CD4-positive, alpha-beta T cell treated with Interleukin-4 for 1 hour (primary cell): ENCODE measurements at regions not wholly inside any gene's neighbourhood (a gene's known extent, or its start where the extent isn't known, plus 50 kb on each side); places are given as distances from the start of the nearest gene placed in this dataset.

Source experiments
- DNase-seq, 2 donors: peaks; one replicate each; pipeline ENCODE4 v3.0.0-alpha.2; 2020 to 2022

DNA sequence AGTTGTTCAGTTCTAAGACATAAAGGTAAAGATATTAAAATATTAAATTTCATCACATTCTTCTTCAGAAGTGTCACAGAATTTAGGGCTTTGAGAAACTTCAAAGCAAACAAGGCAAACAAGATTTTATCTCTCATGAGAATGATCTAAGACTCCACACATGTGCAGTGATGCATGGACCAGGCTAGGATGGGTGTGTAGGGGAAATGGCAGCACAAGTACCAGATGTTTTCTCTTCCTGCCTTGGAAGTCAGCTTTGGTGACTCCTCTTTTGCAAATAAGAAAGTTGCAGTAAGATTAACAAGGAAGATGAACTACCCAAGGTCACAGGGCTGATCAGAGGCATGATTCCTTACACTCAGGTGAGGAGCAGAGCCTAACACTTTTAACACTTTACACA lies 163.8 kb upstream of the LMNTD1 start:
- no peak for DNase-seq

DNA sequence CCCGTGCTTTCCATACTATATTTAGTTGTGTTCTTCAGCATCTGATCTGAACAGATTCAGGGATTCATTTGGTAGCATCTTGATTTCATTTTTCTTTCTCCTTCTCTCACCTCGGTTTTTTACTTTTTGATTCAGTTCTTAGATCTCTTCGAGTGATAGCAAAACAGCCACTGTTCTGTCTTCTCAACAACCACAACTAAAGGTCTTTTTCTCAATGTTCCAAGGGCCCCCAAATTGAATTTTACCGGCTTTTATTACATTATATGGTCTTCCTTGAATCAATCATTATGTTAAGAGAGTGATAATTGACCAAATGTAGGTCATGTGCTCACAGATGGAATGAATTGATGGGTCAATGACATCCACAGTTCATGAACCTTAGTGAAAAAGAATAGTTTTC lies 164.5 kb upstream of the LMNTD1 start:
- DNase-seq = no peak

DNA sequence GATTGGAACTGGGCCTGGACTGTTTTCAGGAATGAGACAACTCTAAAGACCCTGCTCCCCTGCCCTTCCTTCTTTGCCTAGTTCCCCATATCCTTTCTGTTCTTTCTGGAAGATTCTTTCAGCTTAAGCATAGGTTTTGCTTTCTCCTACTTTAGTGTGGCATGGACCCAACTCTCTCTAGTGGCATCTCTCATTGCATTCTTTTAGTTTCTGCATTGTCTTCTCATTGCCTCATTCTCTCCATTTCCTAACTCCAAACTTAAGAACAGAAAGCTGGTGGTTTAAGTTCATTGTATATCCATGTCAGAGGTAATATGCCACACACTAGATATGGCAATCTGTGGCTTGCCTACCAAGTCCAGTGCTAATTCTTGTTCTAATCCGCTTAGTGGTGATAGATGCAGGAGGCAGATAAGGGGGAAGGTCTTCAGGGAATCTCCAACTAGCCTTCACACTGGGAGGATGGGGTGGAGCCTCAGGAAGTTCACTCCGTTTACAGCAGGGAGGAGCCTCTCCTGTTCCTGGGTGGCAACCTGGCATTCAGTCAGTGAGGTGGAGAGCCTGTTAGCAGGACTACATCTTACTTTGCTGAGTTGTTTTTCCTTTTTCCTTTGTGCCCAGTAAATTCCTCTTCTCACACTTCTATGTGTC lies 165.1 kb upstream of the LMNTD1 start:
- no peak for DNase-seq

- DNase-seq = no peak
These were observed 166.4 kb upstream of the LMNTD1 start for GRCh38 chr12:25719505-25719904.

DNA sequence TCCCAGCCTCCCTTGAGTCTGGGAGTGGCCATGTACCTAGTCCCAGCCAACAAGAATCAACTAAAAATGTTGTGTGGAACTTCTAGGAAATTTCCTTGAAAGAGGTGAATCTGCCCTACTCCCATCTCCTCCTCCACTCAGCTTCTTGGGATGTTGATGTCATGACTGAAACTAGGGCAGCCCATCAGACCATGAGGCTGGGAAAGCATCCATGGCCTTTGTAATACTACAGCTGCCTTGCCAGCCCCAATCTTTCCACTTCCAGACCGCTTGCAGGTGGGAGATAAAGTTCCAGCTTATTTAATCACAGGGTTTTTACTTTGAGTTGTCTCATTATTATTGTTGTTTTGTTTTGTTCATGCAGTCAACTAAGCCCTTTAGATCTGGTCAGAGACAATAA lies 170.3 kb upstream of the LMNTD1 start:
- DNase-seq = no peak

DNA sequence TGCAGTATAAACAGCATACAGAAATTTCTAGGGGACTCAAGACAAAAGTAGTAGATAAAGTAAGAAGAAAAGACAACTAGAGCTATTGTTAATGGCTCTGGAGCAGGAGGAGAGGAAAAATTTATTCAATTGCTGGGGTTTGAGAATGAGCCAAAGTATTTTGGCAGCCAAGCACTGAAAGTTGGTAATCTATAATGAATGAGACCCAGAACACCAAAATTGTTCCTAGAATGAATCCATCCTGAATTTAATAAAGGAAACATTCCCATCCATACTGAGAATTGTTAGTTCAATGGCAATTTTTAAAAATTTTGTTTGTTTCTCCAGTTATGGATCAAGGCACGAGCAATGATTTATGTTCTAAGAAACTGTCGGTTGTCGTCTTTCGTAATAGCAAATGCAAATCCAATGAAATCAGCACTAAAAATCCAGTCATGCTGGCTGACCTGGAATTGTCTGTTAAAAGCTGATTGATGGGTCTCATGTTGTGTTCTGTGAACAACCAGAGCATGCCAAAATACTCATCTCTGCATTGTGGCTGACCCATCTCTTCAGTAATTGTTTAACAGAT lies 170.9 kb upstream of the LMNTD1 start:
- no peak for DNase-seq

DNA sequence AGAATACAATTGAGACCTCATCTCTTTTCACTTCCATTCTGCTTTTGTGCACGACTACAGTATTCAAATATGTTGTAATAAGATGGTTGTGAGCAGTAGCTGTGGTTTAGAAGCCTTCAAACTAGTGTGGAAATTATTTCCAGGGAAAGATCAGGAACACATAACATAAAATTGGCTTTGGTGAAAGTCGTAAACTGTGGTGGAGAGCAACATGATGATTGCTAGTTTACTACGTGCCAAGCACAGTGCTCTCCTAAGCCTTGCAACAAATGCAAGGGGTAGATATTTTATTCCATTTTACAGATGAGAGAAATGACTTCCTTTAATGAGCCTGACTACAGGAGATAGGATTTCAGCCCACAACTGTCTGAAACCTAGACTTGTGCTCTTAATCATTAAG lies 172.4 kb upstream of the LMNTD1 start:
- DNase-seq = no peak

GRCh38 chr12:25725931-25726330 lies 172.8 kb upstream of the LMNTD1 start:
- DNase-seq = no peak

DNA sequence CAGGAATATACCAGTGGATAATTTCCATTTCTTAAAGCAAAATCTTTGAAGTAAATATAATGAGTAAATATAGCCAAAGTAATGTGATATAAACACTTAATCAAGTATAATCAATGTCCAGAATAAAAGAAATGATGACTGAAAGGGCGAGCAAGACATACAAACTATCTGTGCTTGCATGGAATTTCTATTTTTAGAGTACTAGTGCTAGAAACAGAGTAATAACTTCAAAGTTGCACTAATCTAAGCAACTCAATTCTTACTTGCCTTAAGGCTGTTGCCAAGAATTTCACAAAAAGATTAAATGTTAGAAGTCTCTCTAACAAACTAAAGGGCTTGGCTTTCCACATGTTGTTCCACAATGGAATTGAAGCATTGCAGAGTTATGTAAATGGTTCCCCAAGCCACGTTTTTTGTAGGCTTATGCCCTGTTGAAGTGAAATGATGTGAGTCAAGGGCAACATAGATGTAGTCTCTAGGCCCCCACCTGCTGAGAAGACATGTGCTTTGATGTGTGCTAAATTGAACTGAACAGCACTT lies 175.0 kb upstream of the LMNTD1 start:
- DNase-seq = no peak

DNA sequence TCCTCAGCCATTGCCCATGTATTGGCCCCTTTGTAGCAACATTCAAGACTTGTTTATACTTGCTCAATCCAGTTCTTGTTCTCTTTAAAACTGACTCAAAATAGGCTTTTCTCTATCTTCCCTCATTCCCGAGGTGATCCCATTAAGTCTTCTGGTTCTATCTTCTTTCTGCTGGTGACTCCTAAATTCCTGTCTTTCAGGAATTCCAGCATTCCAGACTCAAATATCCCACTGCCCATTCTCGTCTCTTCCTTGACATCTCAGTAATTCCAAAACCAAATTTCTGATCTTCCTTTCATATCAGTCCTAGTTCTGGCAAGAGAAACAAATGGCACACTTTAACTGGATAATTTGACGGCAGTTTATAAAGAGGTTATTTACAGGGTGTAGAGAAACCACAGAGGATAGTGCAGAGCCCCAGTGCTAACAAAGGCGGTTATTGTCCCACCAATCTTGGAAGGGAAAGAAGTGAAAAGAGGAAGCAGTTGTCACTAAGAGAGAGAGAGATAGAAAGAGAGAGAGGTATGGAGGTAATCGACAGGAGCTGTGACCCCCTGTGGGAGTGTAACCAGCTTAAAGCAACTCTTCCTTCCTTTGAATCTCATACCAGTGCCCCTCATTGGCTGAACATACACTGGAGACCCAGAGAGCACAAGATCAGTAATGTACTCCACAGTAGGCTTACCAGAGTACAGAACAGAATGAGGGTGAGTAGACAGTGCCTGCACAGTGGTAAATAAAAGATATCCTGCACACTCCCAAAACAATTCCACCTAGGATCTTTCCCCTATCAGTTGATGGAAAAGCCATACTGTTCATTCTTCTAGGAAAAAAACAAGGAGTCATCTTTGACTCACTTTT lies 177.6 kb upstream of the LMNTD1 start:
- DNase-seq = no peak

- DNase-seq = no peak
These were observed 180.5 kb upstream of the LMNTD1 start for GRCh38 chr12:25733541-25733940.

DNA sequence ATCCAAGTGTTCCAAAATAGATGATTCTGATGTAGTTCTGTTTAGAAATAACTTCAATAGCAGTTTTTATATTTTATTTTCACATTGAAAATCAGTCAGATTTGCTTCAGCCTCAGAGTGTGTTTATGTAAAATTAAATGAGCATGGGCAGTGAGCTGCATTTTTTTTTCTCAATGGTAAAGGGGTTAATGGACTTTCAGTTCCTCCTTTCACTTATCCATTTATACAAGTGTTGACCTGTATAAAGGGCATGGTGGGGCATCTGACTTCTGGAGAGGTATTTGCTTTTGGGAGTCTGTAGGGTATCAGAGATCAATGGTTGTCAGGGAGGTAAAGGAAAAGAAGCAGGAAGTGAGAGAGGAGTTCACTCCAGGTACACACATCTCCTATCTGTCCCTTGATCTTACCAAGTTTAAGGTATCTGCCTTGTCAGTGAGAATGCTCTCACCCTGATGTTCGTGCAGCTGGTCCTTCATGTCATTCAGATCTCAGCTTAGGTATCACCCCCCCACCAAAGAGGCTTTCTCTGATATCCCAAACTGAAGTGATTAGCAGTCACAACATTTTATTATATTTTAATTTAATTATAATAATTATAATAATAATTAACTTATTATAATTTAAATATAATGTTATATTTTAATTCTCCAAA lies 181.6 kb upstream of the LMNTD1 start:
- DNase-seq = no peak

GRCh38 chr12:25740617-25741016 lies 187.5 kb upstream of the LMNTD1 start:
- DNase-seq = no peak

- DNase-seq = no peak
These were observed 188.8 kb upstream of the LMNTD1 start for GRCh38 chr12:25741917-25742316.

- no peak for DNase-seq
These were observed 190.7 kb upstream of the LMNTD1 start for GRCh38 chr12:25743679-25744215.

DNA sequence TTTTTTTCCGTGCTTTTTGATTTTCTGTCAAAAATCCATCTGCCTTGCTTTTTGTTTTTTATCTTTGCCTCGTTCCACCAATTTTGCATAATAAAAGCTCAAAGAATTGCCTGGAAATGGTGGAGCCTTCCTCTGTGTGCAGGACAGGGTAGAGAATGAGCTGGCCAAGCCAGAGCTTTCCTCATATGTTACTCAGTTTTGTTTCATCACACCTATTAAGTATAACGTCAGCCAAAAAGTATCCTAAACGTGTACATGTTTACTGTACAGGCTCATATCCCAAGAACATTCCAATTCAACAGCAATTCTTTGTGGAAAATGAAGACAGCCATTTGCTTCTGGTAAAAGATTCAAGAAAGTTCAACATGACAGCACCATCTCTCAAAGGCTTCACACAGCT lies 191.2 kb upstream of the LMNTD1 start:
- no peak for DNase-seq

- no peak for DNase-seq
These were observed 192.2 kb upstream of the LMNTD1 start for GRCh38 chr12:25745281-25745680.

DNA sequence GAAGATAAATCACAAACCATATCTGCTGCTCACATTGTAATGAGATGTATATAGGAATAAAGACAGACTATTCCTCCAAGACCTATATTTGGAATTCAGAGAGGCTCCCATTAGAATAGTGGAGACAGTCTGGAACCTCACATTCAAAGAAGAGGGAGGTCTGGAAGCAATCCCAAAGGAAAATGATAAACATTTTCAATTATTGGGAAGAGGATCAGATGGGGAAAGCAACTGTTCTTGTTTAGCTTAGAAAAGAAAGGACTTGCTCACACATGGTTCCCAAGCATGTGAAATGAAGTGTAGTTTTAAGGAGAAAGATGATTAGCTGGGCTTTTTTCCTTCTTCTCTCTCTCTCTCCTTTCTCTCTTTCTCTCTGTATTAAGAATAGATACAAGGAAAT lies 193.0 kb upstream of the LMNTD1 start:
- DNase-seq = no peak

DNA sequence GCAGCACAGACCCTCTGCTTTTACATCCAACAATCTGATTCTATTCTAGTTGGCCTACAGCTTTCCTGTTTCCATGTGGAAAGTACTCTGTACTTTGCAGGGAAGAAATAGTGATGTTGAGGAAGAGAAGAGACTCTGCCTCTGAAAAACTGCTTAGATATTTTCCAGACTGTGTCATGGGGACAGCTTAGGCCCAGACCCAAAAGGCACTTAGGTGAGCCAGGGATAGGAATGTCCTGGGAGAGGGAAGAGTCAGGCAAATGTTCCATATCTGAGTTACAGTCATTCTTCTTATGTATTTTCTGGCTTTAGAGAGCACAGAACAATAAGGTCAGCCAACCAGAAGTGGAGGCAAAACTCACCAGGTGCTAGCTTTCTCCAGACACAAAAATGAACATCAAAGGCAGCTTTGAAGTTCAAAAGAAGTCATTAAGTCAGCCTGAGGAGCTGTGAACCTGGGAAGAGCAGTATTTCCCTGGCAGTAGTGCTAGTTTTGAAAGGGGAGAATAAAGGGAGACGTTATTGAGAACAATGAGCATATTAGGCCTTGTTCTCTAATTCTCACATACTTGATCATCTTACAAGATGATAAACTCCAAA lies 199.7 kb upstream of the LMNTD1 start:
- DNase-seq = no peak

DNA sequence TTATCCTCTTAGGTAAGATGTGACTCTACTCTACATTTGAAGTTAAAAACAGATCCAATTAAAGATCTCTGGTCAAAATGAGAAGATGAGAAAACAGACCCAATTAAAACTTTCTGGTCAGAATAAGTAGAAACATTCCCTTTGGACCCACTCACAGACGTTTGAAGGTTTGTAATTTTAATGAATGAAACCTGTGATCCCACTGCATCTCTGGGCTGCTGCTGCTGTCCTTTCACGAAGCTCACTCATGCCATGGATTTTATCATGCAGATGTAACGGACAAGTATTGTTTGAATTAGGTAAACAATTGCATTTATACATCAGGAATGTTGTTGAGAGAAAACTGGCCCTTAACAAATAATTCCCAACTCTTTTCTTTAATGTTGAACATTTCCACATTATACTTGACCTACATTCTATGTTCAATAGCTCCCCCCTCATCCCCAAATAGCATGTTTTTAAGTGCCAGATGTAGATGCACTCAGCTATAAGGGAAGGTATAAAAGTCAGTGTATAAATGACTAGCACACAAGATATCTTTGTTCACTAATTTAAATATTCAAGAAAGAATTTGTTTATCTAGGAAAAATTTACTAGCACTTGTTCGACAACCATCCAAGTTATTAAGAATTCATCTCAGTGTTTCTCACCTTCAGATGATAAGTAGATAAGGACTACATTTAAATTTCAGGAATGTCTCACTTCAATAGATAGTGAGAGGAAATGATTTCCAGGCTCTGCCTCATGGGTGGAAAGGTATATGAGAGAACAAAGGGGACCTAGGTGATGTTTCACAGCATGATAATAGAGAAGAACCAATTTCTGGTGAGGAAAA lies 202.3 kb upstream of the LMNTD1 start:
- DNase-seq = no peak

GRCh38 chr12:25755971-25756260 lies 202.6 kb upstream of the RASSF8 start:
- DNase-seq = no peak
